ENCODE measurements at regions not wholly inside any gene's neighbourhood (a gene's known extent, or its start where the extent isn't known, plus 50 kb on each side); places are given as distances from the start of the nearest gene placed in this dataset.

DNA sequence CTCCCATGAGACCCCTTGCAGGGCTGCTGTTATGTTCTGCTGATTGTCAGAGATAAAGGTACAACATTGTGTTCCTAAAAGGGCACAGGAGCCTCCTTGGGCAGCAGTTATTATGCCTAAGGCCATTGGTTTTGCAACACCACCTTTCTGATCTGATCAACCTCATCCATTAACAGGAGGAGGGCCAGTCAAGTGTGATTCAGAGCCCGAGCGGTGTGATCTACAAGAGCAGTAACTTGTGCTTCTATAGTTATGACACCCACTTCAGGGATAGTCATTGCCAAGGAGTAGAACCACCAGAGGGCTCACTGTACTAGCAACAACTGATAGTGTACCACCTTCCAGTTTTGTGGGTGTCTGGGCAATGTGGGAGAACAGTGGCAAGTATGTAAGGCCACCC, 1457.9 kb upstream of the CADM2 start:
- DNase-seq: no peak
- intact Hi-C loops (cut with DNase I): no loop called here
- no peak for ATAC-seq

DNA sequence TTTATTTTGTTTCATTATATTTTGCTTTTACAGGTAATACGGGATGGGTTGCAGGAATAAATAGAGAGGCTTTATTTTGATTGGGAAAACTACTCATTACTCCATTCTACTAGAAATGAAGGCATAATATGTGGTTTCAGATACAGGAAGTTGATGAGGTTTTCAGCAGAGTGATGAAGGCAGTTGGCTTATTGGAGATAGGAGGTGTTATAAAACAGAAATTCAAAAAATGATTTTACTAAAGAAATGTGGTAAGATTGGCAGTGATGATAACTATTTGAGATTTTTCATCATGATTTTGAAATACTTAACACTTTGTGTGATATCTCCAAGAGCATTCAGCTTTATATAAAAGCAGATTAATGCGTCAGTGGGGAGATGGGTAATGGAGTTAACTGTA, 1445.7 kb upstream of the CADM2 start:
- intact Hi-C loops (cut with DNase I): no loop called here
- DNase-seq (no peak), ATAC-seq (no peak)

DNA sequence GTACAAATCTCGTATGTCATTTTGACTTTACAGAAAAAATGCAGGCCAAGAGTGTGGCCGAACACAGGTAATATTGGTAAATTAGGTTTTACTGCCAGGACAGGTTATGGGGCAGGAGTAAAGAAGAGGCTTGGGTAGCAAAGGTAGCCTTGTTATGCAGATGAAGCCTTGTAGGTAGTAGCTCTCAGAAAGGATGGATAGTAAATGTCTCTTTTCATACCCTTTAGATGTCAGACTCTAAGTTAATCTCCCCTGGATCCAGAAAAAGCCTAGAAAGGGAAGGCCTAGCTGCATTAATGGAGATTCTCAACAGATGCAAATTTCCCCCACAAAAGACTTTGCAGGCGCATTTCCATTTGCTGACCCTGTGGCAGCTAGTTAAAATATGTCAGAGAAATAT, 1445.1 kb upstream of the CADM2 start:
- intact Hi-C loops (cut with DNase I): no loop called here
- ATAC-seq: no peak
- no peak for DNase-seq

DNA sequence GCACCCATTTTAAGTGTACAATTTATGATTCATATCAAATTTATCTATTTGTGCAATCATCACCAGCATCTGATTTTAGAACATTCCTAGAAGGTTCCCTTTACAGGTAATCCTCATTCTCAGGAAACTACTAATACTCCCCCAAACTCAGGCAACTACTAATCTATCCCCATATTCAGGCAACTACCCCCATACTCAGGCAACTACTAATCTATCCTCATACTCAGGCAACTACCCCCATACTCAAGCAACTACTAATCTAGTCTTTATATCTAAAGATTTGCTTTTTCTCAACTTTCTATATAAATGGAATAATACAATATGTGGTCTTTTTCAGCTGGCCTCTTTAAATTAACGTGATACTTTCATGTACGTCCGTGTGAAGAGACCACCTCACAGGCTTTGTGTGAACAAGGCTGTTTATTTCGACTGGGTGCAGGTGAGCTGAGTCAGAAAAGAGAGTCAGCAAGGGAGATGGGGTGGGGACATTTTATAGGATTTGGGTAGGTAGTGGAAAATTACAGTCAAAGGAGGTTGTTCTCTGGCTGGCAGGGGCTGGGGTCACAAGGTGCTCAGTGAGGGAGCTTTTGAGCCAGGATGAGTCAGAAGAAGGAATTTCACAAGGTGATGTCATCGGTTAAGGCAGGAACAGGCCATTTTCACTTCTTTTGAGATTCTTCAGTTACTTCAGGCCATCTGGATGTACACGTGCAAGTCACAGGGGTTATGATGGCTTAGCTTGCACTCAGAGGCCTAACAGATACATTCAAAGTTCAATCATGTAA, 1444.5 kb upstream of the CADM2 start:
- ATAC-seq (no peak), DNase-seq (no peak)
- intact Hi-C loops (cut with DNase I): no loop called here

DNA sequence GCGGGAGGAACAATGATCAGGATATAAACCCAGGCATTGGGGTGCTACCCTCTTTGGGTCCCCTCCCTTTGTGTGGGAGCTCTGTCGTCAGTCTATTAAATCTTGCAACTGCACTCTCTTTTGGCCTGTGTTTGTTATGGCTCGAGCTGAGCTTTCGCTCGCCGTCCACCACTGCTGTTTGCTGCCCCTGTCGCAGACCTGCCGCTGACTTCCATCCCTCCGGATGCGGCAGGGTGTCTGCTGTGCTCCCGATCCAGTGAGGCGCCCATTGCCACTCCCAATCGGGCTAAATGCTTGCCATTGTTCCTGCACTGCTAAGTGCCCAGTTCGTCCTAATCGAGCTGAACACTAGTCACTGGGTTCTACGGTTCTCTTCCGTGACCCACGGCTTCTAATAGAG, 1443.7 kb upstream of the CADM2 start:
- ATAC-seq (no peak), DNase-seq (no peak)
- intact Hi-C loops (cut with DNase I): no loop called here

DNA sequence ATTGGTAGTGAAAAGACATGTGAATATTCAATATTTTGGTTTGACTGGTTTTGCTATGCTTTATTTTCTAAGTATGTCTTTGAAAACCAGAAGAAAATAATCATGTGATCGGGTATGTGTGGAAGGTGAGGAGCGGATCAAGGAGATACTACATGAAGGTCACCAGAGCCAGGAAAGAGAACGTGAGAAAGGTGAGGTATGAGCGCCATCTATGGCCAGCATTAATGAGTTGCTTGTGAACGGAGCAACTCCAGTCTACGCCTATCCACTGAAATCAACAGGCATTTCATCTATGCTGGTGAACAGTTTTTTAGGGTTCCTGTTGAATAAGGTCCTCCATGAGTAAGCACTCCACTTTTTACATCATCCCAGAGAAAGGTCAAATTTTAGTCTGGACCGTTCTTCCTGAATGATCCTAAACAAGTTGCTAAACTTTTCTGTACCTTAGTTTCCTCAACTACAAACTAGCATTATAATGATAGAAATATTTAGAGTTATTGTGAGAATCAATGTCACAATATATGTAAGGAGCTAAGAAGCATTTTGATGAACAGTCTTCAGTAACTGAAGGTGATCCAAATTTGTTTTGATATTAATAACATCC, 1435.2 kb upstream of the CADM2 start:
- no peak for DNase-seq
- ATAC-seq: peak; percentile 55 to 67
- intact Hi-C loops (cut with DNase I): no loop called here

DNA sequence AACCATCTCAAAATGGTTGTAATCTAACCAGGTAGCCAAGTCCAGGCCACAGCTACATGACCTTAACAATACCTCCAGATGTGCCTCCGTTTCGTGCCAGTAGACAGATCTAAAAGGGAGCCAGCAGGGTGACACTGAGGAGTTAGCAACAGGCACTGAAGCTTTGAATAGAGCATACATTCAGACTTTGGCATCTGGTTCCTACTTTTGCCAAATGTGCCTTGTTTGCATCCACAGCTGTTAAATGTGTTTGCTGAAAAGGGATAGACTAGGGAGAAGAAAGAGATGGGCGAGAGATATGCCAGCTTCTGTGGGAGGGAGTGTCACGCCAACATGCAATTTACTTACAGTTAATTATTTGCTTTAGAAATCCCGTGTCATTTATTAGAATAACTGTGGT, 1433.9 kb upstream of the CADM2 start:
- intact Hi-C loops (cut with DNase I): no loop called here
- no peak for DNase-seq
- ATAC-seq: no peak

DNA sequence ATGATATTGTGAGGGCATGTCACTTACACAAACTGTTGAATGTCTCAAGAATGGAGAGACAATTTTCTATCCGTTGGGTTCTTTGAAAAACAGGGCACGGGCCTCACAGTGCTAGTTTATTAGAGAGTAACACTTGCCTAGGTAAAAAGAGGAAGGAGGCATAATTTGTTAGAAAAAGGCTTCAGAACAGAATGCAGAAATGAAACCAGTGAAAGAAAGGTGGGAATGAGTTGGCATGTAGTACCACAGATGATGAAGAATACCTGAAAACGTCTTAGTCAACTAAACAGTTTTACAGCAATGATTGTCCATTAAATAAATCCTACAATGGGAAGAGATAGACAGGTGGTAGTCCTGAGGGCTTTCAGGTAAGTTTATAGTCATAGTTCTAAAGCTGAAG, 1399.7 kb upstream of the CADM2 start:
- DNase-seq: no peak
- no peak for ATAC-seq
- intact Hi-C loops (cut with DNase I): no loop called here

DNA sequence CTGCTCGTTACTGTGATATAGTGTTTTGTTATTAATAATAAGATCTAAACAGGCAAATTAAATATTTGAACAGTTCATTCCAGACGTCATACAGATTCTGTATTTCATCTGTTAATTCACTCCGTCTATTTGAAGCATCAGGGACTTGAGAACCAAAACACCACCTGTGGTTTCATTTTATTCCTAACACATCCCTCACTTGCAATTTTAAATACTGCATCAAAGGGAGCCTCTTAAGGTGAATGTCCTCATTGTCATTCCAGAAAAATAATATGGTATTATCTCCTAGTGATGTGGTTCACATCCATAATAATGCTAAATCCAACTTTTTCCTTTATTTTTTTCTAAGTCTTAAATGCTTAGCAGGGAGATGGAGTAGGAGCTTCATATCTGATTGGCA, 1390.9 kb upstream of the CADM2 start:
- no peak for ATAC-seq
- intact Hi-C loops (cut with DNase I): no loop called here
- no peak for DNase-seq

DNA sequence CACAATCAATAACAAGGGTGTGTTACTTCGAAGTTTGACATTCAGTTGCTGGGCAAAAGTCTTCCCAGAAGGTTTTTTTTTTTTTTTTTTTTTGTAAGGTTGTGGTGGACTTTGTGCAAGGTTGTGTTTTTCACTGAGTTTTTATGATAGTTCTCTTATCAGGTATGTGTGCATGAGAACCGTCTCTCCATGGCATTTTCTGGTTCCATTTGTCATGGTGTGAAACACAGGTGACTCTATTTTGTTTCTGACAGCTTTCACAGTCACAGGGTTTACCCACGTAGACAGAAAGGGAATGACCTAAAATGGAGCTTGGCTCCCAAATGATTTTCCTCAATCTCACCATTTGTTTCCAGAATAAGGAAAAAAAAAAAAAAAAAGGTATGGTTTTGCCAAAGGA, 1377.2 kb upstream of the CADM2 start:
- no peak for ATAC-seq
- no peak for DNase-seq
- intact Hi-C loops (cut with DNase I): no loop called here

DNA sequence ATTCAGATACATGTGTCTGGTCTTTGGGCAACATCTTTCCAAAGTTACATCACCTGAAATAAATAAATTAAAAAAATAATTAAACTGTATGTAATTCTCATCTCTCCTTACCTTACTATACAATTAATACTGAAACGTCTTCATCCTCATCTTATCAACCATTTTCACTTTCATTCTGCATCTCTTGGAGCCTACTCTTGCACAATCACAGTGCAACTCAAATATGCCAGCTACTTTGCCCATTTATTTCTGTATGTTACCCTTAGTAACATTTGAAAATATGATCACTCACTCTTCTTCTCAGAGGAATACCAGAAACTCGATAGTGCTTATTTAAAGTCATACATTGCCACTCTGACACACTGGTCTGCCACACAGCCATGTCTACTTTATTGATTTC, 1357.1 kb upstream of the CADM2 start:
- intact Hi-C loops (cut with DNase I): no loop called here
- ATAC-seq (no peak), DNase-seq (no peak)

DNA sequence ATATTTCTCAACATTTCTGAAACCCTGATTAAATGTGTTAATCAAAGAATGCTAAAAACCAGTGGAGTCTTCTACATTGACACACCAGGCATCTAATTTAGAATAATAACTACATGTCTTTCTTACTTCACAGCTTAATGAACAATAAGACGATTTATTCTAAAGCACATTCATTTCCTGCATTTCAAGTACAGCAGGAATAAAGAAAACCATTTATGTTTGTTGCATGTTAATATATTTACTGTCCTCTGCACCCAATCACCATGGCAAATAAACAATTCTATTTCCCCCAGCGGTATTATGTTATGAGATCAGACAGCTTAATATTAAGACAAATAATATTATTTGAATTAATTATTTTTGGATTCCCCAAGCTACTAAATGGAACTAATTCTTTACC, 1336.3 kb upstream of the CADM2 start:
- DNase-seq (no peak), ATAC-seq (no peak)
- intact Hi-C loops (cut with DNase I): no loop called here

DNA sequence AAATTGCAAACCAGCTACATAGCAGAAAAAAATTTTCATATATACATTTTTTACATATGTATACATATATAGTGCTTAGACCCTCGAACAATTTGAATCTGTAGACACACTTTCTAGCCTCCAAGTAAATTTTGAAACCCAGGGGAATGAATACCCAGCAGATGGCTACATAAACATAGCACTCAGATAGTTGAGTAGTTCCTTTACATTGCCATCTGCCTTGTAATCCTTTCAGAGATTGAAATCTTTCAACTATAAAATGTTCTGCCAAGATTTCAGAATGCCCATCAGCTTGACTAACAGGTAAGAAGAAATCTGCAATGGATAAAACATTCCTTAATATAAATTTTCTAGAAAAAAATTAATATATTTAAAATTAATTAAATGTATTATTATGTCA, 1333.5 kb upstream of the CADM2 start:
- DNase-seq: no peak
- intact Hi-C loops (cut with DNase I): no loop called here
- no peak for ATAC-seq

DNA sequence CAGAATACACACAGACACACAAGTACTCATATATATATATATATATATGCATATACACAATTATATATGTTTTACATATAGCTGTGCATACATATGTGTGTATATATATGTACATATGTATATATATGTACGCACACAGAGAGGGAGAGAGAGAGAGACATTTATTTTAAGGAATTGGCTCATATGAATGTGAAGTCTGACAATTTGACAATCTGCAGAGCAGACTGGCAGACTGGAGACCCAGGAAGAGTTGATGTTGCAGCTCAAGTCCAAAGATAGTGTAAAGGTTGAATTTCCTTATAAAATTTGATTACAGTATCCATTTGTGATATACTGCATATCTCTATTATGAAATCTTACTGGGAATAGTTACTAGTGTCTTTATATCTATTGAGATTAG, 1330.3 kb upstream of the CADM2 start:
- no peak for ATAC-seq

DNA sequence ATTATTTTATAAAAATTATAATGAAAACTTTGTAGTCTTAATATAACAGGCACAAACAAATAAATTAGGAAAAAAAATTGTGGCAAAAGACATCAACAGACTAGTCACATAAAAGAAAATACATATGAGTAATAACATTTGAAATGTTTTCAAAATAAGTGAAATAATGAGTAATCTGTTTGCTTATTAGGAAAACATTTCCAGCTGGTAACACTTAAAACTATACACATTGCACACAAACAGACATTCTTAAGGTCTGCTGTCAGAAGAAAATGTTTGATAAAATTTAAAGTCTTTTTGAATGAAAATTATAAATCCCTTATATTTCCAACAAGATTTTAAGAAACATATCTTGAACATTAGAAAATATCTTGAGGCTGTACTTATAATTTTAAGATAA, 1326.3 kb upstream of the CADM2 start:
- intact Hi-C loops (cut with DNase I): no loop called here
- no peak for ATAC-seq

More for the DNA sequence above, 1330.3 kb upstream of the CADM2 start:
- intact Hi-C loops (cut with DNase I): no loop called here
- no peak for DNase-seq

DNA sequence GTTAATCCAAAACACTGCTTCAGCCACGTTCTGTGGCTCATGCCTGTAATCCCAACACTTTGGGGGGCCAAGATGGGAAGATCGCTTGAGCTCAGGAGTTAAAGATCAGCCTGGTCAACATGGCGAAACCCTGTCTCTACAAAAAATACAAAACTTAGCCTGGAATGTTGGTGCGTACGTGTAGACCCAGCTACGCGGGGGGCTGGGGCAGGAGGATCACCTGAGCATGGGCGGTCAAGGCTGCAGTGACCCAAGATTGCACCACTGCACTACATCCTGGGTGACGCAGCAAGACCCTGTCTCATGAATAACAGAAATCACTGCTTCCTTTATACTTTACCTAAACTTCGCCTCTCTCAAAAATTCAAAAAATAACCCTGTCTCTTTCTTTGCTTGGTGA, 1325.0 kb upstream of the CADM2 start:
- no peak for DNase-seq
- ATAC-seq: no peak
- intact Hi-C loops (cut with DNase I): no loop called here

More for the DNA sequence above, 1326.3 kb upstream of the CADM2 start:
- DNase-seq: no peak

DNA sequence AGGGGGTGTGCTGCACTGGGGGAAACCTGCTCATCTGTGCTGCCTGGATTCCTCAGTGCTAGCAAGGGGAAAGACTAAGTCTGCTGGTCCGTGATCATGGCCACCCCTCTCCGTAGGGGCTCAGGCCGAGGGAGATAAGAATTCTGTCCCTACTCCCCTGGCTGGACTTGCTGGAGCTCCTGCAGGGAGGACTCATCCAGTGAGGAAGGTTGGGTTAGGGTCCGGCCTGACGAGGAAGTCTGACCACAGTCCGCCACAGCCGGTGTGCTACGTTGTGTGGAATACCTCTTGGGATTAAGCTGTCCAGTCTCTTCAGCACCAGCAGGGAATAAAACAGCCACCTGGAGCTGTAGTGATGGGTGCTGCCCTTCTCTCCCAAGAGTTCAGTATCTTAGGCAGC, 1309.1 kb upstream of the CADM2 start:
- DNase-seq (no peak), ATAC-seq (no peak)
- intact Hi-C loops (cut with DNase I): no loop called here

DNA sequence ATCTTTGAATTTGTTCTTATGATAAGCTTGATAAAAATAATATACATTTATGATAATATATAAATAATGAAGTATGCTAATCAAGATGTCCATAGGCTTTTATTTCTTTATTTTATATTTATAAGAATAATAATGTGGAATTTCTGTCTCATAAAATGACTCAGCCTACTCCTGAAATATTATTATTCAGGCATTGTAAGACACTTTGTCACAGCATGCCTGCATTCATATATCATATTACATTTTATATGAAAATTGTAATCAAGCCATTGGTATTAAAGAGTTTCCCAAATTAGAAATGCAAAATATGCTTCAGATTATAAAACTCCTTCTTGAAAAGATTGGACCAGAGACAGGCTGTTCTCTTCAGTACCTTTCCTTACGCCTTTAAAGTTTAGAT, 1303.7 kb upstream of the CADM2 start:
- intact Hi-C loops (cut with DNase I): no loop called here
- no peak for DNase-seq
- no peak for ATAC-seq

DNA sequence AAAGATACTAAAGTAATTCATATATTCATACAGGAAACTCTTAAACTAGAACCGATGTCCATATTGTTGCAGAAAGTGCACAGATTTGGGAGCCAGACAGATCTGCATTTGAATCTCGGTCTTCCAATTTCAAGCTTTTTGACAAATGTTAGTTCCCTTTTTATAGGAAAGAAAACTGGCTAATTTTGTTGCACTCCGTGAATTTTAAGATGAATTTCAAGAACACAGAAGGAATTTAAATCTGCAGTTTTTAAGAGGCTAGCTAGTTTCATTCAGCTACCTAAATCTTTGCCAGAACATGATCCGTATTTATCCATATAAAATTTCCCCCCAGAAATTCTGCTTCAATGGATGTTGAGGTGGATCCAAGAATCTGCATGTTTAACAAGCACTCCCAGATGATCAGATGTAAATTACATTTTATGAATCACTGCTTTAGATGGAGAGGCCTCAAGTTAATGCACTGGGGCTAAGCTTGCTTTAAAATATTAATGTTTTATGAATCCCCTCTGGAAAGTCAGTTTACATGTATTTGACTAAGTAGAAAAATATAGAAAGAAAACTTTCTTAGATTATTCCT, 1296.3 kb upstream of the CADM2 start:
- no peak for ATAC-seq
- intact Hi-C loops (cut with DNase I): no loop called here
- DNase-seq: no peak

DNA sequence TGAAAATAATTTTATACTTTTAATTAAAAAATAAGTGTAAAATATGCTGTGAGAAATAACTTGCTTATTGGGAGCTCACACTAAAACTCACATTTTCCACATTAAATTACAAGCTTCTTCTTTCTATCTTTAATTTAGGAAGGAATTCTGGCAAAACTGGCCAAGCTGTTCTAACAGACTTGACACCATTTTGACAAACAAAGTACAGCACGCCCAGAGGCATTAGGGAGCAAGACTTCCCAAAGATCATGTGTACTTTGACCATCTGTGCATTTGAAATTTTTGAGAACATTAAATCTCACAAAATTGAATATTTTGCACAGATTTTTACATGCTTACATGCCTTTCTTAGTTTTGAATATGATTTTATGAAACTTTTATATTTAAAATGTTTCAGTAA, 1288.4 kb upstream of the CADM2 start:
- no peak for ATAC-seq
- DNase-seq: no peak
- intact Hi-C loops (cut with DNase I): no loop called here

DNA sequence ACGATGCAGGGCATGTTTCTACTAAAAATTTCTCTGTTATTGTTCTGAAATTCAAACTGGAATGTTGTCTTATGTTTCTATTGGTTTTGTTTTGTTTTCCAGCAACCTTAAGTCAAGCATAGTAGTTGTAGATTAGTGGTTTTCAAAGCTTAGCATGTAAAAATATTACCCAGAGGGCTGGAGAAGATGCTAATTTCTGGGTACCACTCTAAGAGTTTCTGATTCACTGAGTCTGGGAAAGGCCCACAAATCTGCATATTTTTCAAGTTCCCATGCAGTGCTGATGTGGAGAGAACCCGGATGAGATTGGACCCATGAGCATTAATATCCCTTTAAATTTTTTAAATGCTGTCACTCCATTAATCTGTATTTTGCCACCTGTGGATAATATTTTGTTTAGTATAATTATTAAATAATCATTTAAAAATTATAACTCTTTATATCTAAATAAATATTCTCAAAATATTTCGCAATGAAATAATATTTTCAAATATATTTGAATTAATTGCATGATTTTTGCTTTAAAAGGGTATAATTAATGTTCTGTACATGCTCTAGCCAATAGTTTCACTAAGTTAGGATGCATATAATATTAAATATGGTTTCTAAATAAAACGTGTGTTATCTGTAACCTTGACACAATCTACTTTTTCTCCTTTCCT, 1274.7 kb upstream of the CADM2 start:
- no peak for DNase-seq
- intact Hi-C loops (cut with DNase I): no loop called here
- ATAC-seq: no peak
